Stimulated activated CD4-positive, alpha-beta T cell treated with anti-CD3 and anti-CD28 coated beads, Interleukin-15, amount 100 ng/mL, for 48 hours (primary cell): ENCODE measurements at regions not wholly inside any gene's neighbourhood (a gene's known extent, or its start where the extent isn't known, plus 50 kb on each side); places are given as distances from the start of the nearest gene placed in this dataset.

Experiments
- DNase-seq, 2 donors: peaks; one replicate each; pipeline ENCODE4 v3.0.0-alpha.2; 2020; ENCODE audit warnings: low read depth in 2 of 2

- DNase-seq, result no peak
These were observed 504.2 kb downstream of the TDRD15 start for GRCh38 chr2:21627938-21628337.

- DNase-seq, result no peak
These were observed 509.2 kb downstream of the TDRD15 start for GRCh38 chr2:21633015-21633414.

- DNase-seq, result no peak
These were observed 509.7 kb downstream of the TDRD15 start for GRCh38 chr2:21633466-21633865.

GRCh38 chr2:21633911-21634310 lies 510.1 kb downstream of the TDRD15 start:
- no peak for DNase-seq

GRCh38 chr2:21640046-21640445 lies 516.3 kb downstream of the TDRD15 start:
- DNase-seq, result no peak

- DNase-seq, result no peak
These were observed 518.9 kb downstream of the TDRD15 start for GRCh38 chr2:21642647-21643046.

GRCh38 chr2:21643180-21643579 lies 519.4 kb downstream of the TDRD15 start:
- DNase-seq, result no peak

- DNase-seq, result no peak
These were observed 520.5 kb downstream of the TDRD15 start for GRCh38 chr2:21644266-21644665.

- no peak for DNase-seq
These were observed 522.6 kb downstream of the TDRD15 start for GRCh38 chr2:21646345-21646744.

- no peak for DNase-seq
These were observed 526.8 kb downstream of the TDRD15 start for GRCh38 chr2:21650569-21650968.

- no peak for DNase-seq
These were observed 531.4 kb downstream of the TDRD15 start for GRCh38 chr2:21655136-21655535.

- no peak for DNase-seq
These were observed 532.7 kb downstream of the TDRD15 start for GRCh38 chr2:21656330-21657075.

GRCh38 chr2:21657445-21657844 lies 533.7 kb downstream of the TDRD15 start:
- no peak for DNase-seq

- no peak for DNase-seq
These were observed 534.5 kb downstream of the TDRD15 start for GRCh38 chr2:21658269-21658668.

GRCh38 chr2:21658907-21659477 lies 535.2 kb downstream of the TDRD15 start:
- no peak for DNase-seq

- DNase-seq, result no peak
These were observed 540.3 kb downstream of the TDRD15 start for GRCh38 chr2:21664083-21664482.

GRCh38 chr2:21667638-21668037 lies 543.9 kb downstream of the TDRD15 start:
- no peak for DNase-seq

- no peak for DNase-seq
These were observed 544.4 kb downstream of the TDRD15 start for GRCh38 chr2:21668078-21668710.

GRCh38 chr2:21676041-21676440 lies 552.3 kb downstream of the TDRD15 start:
- no peak for DNase-seq

GRCh38 chr2:21676676-21677075 lies 552.9 kb downstream of the TDRD15 start:
- no peak for DNase-seq

GRCh38 chr2:21683838-21684237 lies 560.1 kb downstream of the TDRD15 start:
- no peak for DNase-seq

- DNase-seq, result no peak
These were observed 563.8 kb downstream of the TDRD15 start for GRCh38 chr2:21687589-21687988.

GRCh38 chr2:21690005-21690404 lies 566.2 kb downstream of the TDRD15 start:
- no peak for DNase-seq
